Ureter (tissue), 1 donor: ENCODE measurements at regions not wholly inside any gene's neighbourhood (a gene's known extent, or its start where the extent isn't known, plus 50 kb on each side); places are given as distances from the start of the nearest gene placed in this dataset.

Experiments
- DNase-seq: peaks from one replicate; pipeline ENCODE4 v3.0.0-alpha.2; 2020; ENCODE audit warnings: low spot score
- donor health status: DM: yes; HTN: yes; CAD: no.

DNA sequence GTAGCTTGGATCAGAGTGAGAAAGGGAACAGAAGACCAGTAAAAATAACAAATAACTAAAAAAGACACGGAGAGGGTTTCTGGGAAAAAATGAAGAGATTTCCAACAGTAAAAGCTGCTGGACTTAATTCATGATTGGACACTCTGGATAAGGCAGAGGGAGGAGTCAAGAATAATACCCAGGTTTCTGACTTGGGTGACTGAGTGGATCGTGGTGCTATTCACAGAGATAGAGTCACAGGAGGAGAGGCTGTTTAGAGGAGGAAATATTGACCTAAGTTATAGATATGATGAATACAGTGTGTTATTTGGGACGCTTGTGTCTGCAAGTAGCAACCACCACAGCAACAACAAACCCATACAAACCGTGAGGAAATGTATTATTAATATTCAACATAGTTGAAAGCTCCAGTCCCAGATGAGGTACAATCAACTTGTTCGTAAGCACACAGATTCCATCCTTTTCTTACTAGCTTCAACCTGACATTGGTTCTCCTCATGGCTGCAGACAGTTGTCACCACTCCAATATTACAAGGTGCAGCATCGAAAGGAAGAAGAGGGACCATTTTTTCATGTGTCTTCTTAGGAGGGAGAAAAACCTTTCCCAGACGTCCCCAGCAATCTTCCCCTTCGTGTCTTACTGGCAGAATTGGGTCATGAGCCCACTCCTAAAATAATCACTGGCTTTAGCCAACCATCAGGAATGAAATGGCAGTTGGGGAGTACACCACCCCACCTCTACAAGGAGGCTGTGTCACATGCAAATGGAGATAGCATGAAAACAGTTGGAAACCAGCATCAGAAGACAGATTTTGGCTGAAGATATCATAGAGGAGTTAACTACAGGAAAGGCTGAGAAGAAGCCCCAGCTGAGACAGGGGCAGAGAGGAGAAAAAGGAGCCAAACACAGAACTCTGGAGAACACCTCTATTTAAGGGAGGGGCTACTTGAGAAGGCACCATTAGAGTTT is 387.8 kb downstream of the SHQ1 start:
- DNase-seq, result no peak

DNA sequence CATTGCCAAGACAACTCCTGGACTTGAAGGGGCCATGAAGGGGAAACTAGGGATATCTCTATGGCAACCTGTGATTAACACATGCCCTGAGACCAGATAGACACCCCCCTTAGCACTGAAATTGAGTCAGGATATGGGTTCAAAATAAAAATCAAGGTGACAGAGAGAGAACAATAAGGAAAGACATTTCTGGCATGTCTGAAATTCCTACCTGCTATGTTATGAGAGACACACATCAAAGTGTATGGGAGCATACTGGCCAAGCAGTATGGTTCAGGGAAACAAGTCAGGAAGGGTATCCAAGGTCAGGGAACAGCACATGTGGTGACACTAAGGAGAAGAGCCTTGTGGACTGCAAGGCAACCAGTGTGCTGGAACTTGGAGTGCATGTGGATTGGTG is 388.7 kb downstream of the SHQ1 start:
- no peak for DNase-seq

DNA sequence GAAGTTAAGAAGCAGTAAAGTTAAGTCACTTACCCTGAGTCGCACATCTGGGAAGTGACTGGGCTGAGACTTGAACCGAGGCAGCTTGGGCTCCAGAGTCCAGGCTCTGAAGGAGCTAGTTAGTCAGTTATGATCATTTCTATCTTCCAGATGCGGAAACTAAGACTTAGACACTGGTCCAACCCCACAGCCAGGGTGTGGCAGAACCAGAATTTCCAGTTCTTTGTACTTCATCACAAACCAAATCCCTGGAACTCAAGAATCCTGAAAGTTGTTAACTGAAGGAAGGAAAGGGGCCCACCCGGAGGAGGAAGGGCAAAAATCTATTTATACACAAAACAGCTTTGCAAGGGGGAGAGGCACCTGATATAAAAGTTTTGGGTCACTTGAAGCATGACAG is 389.9 kb downstream of the SHQ1 start:
- no peak for DNase-seq

DNA sequence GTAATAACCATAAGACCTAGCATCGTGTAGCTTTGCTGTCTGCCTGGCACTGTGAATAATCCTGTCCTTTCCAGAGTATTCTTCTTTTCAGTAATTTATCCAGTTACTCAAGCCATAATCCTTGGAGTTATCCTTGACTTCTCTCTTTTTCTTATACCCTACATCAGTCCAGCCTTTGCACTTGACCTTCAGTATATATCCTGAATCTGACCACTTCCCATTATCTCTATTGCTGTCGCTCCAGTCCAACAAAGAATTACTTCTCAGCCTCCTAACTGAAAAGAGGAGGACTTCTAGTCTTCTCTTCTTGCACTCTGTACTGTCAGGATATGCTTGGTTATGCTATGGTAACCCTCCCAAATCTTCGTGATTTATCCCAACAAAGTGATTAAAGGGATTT is 393.8 kb downstream of the SHQ1 start:
- DNase-seq, result no peak

DNA sequence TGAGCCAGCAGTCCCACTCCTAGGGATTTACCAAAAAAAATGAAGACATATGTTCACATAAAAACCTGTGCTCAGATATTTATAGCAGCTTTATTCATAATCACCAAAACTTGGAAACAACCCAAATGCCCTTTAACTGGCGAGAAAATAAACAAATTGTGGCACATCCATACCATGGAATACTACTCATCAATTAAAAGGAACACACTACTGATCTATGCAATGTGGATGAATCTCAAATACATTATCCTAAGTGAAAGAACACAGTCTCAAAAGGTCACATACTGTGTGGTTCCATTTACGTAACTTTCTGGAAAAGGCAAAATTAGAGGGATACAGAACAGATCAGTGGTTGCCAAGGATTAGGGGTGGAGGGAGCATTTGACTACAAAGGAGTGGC is 394.5 kb downstream of the SHQ1 start:
- DNase-seq, result no peak

DNA sequence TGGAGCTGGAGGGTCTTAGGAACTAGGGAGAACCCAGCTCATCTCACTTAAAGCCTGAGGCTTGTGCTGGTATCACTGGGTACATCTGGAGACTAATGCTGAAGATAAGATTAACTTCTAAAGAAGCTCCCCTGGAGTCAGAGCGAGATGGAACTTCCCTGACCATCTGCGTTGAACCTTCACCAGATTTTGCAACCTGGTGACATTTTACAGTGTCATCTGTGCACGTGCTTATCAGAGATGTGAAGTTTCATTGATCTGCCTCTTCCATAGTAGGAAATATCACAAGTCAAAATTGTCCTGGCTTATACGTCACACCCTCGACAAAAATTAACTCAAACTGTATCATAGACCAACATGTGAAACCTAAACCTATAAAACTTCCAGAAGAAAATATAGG is 395.5 kb downstream of the SHQ1 start:
- DNase-seq, result no peak

DNA sequence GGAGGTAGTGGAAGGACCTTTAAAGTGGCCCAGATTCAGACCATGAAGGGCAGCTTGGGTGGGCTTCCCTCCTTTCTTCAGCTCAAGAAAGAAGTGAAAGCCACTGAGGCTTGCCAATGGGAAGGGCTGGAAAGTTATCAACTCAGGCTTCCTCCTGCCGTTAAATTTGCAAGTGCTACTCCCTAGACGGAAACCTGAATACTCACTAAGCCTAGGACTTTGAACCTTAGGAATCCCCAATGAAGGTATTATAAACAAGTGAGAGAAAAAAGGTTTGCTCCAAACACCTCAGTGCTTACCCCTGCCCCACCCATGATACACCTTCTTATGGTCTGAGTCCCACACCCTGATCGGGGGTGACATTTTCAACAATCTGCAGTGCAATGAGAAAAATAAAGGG is 396.4 kb downstream of the SHQ1 start:
- no peak for DNase-seq

DNA sequence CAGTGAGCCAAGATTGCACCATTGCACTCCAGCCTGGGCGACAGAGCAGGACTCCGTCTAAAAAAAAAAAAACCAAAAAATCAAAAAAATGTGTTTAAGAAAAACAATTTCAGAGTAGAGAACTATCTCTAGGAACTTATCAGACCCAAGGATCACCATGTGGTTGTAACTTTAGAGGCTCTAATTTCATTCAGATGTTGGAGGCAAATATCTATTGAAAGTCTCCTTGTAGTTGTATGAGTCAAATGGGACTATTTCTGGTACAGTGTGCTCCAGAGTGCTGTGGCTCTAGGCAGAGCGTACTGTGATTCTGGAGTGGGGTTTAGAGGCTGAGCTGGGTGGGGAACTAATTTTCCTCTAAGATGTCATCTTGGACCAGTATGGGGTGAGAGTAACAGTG is 398.7 kb downstream of the SHQ1 start:
- DNase-seq, result no peak

DNA sequence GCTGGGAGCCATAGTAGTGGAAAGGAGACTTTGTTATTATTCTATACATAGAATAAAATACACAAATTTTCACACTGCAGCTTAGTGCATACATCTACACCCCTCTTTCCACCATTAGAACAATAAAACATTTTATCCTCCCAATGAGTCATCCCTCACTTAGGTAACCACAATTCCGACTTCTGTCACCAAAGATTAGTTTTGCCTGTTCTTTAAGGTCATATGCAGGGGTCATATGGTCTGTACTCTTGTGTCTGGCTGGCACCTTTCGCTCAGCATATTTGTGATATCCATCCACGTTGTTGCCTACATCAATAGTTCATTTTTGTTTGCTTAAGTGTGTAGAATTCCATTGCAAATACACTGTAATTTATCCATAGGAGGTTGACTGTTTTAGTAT is 399.4 kb downstream of the SHQ1 start:
- no peak for DNase-seq

DNA sequence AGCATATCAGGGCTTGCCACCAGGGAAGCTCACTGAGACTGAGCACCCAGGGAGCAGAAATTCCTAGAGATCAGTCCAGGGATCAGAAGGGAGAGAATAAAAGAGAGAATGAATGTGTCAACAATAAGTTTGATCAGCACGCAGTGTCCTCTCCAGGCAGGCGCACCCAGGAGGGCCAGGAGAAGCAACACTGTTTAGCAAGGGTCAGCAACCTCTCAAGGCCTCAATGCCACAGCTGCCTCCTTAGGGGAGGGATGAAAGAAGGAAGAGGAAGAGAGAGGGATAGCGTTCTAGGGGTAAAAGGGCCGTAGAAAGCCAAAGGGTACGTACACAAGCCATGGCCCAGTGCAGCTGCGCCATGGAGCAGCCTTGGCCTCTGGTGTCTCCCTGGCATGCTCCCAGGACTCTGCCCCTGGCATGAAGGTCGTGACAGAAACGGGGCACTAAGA is 399.8 kb downstream of the SHQ1 start:
- DNase-seq, result no peak

DNA sequence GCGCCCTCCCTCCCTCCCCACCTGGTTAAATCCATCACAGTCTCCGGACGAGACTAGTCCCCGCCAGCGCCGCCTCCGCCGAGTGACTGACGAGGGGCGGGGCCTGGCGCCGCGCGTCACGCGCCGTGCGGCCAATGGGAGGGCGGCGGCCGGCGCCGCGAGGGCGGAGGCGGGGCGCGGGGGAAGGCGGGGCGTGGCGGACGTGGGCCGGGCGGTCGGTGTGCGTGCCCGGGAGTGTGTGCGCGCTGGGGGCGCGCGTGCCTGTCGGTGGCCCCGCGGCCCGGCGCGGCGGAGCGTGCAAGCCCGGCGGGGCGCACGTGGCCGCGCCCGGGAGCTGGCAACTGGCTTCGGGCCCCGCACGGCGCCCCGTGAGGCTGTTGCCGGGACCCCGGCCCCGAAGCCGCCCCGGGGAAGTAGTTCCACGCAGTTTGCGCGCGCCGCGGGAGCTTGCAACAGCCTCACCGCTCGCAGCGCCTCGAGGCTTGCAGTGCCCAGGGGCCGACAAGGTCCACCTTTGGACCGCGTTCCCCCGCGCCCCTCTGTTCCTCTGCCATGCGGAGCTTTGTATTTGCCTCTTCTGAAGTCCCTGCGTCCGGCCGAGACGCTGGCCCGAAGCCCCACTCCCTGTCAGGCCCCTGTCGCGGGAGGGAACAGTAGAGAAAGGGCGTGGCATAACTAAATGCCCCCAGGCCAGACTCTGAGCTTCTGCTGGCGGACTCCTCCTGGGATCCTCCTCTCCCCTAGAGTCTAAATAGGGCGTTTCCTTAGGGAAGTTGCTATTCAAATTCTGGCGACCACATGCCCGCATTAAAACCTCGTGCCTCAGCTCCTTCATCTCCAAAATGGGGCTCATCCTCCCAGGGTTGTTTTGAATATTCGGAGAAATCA is 400.9 kb downstream of the SHQ1 start:
- DNase-seq, result peak; percentile 93

DNA sequence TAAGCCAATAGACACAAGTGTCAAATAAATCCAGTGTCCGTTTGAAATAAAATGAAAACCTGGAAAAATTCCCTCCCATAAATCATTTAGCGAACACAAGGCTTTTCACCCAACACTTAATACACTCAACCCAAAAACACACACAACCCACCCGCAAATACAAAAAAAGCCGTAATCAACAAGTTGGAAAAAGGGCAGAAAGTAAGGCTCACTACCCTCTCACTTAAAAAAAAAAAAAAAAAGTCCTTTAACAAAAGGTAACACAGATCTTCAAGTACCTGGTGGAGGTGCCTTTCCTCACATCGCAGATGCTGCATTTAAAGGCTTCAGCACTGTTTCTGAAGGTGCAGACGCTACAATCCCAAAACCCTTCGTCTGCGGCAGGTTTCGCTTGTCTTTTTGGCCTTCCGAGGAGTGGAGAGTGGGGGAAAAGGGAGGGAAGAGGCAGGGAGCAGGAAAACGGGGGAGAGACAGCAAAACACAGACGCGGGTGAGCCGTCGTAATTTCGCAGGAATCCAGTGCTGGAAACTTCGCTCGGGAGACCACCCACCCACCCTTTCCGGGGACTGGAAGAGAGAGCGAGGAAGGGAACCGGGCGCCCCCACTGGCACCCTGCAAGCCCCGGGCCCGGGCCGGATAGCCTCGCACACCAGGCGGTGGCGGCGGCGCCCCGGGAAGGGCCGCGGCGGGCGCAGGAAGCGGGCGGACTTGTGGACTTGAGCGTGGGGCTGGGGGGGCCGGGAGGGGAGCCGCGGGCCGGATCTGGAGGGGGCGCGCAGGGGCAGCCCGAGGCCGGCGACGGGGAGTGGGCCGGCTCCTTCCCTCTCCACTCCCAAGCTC is 401.8 kb downstream of the SHQ1 start, which contains the start of gene RYBP:
Gene RYBP (minus strand): TSS at position 404 of the 841 bp plus-strand sequence.
- peak; percentile 65 for DNase-seq

DNA sequence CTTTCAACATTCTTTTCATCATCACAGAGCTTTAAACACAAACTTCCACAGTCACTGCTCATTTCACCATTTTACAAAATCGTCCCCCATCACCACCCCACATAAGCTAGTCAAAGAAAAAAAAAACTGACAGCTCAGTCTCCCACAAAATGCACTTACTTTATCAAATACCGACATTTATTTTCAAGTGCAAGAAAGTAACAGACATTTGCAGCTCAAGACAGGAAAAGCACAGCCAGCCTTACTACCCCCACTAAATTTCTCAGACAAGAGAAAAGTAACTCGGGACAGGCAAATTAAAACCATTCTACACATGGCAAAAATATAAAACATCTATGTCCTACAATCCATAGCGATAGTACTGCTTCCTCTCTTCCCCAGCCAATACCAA is 402.4 kb downstream of the SHQ1 start:
- no peak for DNase-seq

DNA sequence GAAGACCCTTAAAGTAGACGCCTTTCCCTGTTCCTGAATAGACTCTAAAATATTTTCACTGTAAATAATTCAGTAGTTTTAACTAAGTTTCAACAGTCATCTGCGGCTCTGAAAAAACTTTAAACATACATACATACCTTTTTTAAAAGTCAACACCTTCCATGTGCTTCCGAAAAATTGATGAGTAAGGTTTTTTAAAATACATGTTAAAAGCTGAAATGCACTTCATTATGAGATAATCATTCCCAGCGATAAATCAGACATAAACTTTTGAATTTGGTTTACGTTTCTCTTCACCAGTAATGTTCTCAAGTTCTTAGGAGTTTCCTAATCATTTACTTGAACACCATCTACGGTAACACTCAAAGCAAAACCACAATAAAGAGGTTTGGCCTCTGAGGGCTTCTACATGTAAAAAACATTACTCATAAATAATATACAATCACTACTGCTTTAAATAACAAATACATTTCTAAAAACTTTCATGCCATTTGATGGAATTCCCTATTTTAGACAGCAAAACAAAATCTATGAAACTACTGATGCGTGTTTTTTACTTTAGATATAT is 403.5 kb downstream of the SHQ1 start:
- DNase-seq, result no peak

DNA sequence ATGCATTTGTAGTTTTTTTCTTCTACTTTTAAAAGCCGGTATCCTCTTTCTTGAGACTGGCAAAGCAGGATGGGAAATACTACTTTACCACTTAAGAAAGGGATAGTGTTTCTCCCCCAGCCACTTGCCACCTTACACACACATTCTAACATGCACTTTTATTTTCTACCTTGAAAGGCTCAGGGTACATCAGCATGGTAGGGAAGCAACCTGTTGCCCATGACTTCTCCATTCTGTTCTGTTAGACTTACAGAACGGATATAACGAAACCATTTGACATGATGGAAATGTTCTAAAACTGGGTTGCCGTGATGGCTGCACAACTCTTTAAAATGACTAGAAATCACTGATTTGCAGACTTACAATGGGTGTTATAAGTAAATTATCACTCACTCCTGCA is 405.5 kb downstream of the SHQ1 start:
- no peak for DNase-seq

DNA sequence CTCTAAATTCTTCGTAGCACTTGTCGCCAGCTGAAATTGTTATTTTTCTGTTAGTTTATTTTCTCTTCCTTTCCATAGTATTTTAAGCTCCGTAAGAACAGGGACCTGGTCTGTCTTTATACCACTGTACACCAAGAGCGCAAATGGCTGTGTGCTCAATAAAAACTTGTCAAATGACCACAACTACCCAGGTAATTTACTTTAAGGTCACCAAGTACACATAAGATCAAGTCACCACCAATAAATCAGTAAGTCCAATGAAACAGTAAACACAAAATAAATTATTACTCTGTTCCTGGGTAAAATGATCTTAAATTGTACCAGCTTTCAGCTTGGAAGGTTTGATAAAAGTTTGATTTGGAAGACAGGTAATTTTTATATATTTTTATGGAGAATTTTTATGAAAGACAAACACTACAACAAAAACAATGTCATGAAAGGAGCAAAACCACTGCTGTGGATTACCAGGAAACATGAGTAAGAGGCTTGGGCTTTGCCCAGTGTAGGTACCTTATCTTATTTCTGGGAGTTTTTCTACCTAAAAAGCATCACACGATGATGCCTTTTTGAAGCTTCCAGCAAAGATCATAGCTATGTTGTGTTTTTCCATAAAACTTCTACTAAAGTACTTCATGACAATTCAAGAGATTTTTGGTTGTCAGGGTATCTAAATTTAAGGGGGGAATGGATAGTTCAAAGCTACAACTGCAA is 406.8 kb downstream of the SHQ1 start:
- no peak for DNase-seq

DNA sequence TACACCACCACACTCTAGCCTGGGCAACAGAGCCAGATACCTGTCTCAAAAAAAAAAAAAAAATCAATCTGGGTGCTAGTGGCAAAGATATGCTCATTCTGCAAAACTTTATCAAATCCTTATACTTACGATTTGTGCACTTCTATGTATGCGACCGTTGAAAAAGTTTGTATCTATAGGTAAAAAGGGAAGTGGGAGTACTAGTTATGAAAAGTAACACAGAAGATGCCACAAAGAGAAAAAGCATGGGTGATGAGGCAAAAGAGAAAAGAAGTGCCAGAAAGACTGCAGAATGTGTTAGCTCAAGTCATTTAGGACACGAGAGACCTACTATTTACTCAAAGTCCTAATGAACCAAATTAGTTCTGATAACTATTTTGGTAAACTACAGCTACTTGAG is 407.8 kb downstream of the SHQ1 start:
- no peak for DNase-seq

DNA sequence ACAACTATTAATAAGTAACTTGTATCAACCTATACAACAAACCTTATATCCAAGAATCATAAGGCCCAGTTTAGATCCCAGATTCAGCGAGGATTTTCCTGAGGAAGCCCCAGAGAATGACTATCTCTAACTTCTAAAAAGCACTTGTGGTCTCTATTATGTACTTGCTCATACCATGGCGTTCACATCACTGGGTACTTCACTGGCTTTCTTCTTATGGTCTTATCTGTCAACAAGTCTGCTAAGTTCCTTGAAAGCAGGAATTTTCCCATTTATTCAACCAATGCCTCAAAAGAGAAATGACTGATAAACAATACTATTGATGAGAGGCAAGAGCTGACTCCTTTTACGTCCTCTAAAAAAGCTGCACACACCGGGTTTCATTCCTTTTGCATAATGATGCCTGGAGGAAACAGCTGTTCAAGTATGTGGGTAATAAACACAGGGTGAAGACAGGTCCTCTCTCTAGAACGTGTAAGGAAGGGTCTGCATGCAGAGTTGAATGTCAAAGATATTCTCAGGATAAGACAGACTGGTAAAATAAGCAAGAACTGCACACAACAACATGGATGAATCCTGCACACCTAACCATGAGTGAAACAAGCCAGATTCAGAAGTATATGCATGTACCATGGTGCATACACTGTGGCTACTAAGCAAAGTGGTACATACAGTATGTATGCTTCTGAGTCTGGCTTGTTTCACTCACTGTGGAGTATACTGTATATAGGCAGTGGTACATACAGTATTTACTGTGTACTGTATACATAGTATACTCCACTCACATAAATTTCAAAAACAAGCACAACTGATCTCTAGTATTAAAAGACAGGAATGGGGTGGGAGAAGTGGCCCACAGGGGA is 408.7 kb downstream of the SHQ1 start:
- DNase-seq, result no peak

DNA sequence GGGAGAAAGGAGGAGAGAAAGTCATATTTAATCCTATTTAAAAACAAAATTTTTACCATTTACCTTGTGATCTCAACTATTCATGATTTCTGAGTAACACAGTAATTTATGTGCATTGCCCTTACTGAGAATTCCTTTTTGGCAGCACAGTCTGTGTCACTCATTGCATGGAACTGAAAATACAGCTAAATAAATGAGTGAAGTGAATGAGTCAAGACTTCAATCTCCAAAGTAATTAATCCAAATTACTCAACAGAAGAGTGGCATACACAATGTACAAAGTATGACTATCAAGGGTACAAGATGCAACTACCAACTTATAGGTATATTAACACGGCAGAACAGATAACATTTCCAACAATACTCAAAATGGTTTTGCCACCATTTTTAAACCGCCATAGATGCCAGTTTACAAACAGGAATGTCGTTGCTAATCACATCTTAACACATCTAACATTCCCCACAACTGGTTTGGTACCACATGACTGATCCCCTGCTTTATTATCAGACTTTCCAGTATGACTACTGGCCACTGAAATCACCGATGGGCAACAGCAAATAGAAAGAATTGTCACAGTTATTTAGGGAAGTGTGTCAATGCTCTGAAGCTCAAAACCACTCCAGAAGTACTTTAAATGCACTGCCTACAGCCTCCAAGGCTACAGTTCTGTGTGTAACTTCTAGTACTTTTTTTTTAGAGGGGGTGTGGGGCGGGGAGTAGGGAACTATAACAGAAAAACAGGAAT is 410.4 kb downstream of the SHQ1 start:
- DNase-seq, result no peak
